GM13977 (cell line): ENCODE measurements at regions not wholly inside any gene's neighbourhood (a gene's known extent, or its start where the extent isn't known, plus 50 kb on each side); places are given as distances from the start of the nearest gene placed in this dataset.

Experiments
- DNase-seq: peaks from one replicate; pipeline ENCODE4 v3.0.0; 2012; ENCODE audit warnings: low spot score
- in situ Hi-C: fragments of 300-500 bp; cut with MboI; formaldehyde crosslinking; loops from one replicate; pipeline ENCODE4 v1.12.0; 2022; ENCODE audit warnings: low sequenced_read_pairs, low pct_unique_long_range_greater_than_20kb, mixed read lengths, inconsistent platforms; ENCODE audit not compliant: unreplicated experiment
- TF ChIP-seq, protein P1 (sequence below): IDR thresholded peaks from 2 replicates; pipeline ENCODE4 v1.5.1; 2012; ENCODE audit warnings: mild to moderate bottlenecking, control low read depth; ENCODE audit not compliant: insufficient read depth; ENCODE audit errors: extremely low read depth, missing control alignments

DNA sequence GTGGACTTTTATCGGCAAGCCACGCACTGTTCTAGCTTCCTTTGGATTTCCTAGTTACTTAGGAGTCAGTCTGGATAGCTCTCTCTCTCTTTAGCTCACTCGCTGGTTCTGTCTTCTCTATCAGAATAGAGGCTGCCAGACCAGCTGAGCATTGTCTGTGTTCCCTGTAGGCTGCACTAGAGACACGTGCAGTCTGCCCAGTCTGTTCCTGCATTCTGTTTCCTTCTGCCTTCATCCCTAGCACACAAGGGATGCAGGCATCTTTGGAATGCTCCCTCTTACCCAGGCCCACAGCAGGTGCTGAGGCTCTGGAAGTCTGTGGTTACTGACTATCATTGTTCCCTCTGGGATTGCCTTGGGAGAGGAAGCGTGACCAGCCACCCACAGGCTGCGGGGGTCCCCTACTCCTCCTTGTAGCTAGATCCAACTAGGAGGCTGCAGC is 322.8 kb downstream of the ZNF621 start:
- in situ Hi-C loops: no loop called here
- TF ChIP-seq, protein P1, sequence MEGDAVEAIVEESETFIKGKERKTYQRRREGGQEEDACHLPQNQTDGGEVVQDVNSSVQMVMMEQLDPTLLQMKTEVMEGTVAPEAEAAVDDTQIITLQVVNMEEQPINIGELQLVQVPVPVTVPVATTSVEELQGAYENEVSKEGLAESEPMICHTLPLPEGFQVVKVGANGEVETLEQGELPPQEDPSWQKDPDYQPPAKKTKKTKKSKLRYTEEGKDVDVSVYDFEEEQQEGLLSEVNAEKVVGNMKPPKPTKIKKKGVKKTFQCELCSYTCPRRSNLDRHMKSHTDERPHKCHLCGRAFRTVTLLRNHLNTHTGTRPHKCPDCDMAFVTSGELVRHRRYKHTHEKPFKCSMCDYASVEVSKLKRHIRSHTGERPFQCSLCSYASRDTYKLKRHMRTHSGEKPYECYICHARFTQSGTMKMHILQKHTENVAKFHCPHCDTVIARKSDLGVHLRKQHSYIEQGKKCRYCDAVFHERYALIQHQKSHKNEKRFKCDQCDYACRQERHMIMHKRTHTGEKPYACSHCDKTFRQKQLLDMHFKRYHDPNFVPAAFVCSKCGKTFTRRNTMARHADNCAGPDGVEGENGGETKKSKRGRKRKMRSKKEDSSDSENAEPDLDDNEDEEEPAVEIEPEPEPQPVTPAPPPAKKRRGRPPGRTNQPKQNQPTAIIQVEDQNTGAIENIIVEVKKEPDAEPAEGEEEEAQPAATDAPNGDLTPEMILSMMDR: no peak
- DNase-seq: no peak

- DNase-seq: no peak
- TF ChIP-seq, protein P1: no peak
- in situ Hi-C loops: no loop called here
Measured at GRCh38 chr3:40848421-40848820, 323.7 kb downstream of the ZNF621 start.

GRCh38 chr3:40850861-40851260 is 326.1 kb downstream of the ZNF621 start:
- DNase-seq: no peak
- TF ChIP-seq, protein P1: no peak
- in situ Hi-C loops: no loop called here

GRCh38 chr3:40851836-40852235 is 327.1 kb downstream of the ZNF621 start:
- TF ChIP-seq, protein P1: no peak
- no peak for DNase-seq
- in situ Hi-C loops: no loop called here

- in situ Hi-C loops: no loop called here
- DNase-seq: no peak
- TF ChIP-seq, protein P1: no peak
Measured at GRCh38 chr3:40852712-40853111, 328.0 kb downstream of the ZNF621 start.

DNA sequence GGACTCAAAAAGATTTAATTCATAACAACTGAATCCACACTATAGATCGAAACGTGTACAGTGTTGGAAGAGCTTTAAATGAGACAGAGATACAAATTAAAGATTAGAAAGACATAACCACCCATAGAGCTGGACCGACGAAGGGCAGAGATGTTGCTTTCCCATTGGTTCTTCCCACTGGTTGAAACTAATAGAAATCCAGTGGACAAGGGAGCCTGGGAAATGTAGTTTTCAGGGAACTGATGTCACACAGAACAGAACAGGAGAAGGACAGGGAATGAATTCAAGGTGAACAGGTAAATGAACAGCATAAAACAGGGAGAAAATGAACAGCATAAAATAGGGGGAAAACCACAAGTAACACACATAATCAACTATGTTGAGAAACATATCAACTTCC is 328.7 kb downstream of the ZNF621 start:
- TF ChIP-seq, protein P1: no peak
- DNase-seq: no peak
- in situ Hi-C loops: no loop called here

GRCh38 chr3:40855871-40856270 is 331.1 kb downstream of the ZNF621 start:
- TF ChIP-seq, protein P1: no peak
- in situ Hi-C loops: no loop called here
- DNase-seq: no peak
